ENCODE measurements at regions not wholly inside any gene's neighbourhood (a gene's known extent, or its start where the extent isn't known, plus 50 kb on each side); places are given as distances from the start of the nearest gene placed in this dataset.
"Not testable (repeated sequence)": the region's sequence is repeated elsewhere in the genome, so short reads cannot be mapped to it uniquely, and the experiment has no call there.

DNA sequence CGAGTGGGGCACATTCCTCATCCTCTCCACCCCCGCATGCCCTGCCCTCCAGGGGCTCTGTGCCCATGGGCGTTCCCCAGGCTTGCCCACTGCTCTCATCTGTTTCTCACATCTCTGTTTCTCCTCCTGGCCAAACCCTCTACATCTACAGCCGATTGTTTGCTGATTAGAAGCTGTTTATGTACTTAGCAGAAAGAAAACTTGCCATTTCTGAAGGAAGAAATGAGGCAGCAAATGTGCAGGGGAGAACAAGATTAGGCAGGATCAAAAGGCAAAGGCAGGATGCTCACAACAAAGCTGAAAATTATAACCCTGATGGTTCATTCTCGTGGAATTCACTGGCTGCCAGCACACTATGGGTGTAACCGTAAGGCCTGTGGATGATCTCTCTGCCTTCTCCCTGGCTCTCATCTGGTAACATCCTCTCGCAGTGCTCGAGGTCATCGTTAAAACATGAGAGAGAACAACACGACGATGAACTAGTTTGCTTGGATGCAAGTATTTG, 111.6 kb upstream of the KLF14 start:
- no peak for DNase-seq (ENCODE audit: low read depth, low spot score)

DNA sequence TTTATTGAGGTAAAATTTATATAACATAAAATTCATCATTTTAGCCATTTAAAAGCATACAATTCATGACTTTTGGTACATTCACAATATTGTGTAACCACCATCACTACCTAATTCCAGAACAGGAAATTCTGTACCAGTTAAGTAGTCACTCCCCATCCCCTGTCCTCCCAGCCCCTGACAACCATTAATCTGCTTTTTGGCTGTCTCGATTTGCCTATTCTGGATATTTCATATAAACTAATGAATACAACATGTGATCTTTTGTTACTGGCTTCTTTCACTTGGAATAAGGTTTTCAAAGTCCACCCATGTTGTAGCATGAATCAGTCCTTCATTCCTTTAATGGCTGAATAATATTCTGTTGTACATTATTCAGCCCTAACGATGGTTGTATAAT, 115.6 kb upstream of the KLF14 start:
- DNase-seq (ENCODE audit: low read depth, low spot score), result no peak

DNA sequence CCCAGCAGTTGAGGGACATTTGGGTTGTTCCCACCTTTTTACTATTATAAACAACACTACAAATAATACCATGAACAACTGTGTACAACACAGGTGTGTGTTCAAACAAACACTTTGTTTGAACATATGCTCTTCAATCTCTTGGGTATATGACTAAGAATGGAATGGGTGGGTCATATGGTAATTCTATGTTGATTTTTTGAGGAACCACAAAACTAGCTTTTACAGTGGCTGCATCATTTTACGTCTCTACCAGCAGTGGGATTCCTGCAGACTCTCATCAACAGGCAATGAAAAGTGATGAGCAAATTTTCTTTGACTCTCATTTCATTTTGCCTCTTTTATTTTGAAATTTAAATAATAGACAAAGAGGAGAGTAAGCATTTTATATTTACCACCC, 116.9 kb upstream of the KLF14 start:
- no peak for DNase-seq (ENCODE audit: low read depth, low spot score)

DNA sequence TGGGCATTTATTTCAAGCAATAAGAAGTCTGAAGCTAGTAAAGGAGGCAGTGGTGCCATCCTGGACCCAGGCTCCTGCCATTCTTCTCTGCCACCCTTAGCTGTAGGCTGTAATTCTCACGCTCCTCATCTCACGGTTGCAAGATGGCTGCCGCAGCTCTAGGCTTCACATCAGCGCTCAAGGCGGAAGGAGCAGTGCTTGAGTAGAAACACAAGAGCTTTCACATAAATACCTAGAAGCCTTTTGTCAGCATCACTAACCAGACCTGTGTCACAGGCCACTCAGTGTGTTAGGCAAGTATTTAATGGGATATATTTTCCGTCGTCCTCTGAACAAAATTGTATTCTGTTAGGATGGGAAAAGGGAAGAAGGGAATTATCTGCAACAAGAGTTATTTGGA, 118.9 kb upstream of the KLF14 start:
- no peak for DNase-seq (ENCODE audit: low read depth, low spot score)

DNA sequence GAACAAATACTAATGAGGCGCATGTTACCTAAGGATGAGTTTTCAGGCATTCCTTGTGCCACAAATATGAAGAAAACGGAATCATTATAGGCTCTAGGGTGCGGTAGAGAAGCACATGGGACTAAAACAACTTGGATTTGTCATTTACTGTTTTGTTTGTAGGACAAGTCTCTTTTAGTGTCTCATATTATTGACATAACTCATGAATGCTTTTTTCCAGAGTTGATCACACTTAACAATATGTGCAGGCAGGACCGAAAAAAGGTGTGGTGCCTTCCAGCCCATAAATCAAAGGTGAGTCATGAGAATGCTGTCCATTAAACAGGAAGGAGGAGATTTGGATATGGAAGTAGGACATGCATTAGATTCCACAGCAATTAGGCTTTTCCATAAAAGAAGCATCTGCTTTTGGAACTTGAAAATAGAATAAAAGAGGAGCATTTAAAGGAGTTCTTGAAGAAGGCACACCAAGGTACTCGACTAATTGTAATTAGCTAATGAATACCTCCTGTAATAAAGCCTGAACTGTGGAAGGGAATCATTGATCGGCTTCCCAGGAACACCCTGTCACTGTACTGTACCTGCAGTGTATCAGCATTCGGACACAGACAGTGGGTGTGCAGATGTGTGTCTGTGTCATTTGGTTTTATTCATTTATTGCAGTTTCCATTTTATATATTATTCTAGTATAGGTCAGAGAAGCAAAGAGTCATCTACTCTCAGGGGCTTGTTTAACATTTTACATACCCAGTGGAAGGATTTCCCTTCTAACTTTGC, 119.7 kb upstream of the KLF14 start:
- DNase-seq (ENCODE audit: low read depth, low spot score), result no peak

DNA sequence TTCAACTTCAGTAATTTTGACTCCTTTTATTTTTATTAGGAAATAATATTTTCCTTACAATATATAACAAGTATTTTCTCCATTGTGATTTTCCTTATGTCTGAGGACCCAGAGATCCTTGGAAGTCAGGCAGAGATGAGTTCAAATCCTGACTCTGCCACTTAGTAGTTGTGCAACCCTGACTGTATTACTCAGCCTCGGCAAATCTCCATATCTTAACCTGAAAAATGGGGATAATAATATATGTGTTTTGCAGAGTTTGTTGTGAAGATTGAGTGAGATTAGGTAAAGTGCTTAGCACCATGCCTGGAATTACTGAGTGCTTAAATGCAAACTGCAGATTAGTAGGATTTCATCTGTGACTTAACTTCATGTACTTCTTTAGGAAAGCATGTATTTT, 120.5 kb upstream of the KLF14 start:
- no peak for DNase-seq (ENCODE audit: low read depth, low spot score)

DNA sequence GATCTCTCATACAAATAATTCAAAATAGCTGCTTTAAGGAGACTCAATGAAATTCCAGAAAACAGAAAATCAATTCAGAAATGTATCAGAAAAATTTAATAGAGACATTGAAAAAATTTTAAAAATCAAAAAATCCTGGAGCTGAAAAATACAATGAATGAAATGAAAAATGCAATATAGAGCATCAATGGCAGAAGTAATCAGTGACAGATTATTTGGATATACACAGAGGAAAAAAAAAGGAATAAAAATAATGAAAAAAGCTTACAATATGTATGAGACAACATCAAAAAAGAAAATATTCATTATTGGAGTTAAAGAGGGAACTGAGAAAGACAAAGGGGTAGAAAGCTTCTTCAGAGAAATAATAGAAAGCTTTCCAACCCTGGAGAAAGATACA, 122.9 kb upstream of the KLF14 start:
- no peak for DNase-seq (ENCODE audit: low read depth, low spot score)

DNA sequence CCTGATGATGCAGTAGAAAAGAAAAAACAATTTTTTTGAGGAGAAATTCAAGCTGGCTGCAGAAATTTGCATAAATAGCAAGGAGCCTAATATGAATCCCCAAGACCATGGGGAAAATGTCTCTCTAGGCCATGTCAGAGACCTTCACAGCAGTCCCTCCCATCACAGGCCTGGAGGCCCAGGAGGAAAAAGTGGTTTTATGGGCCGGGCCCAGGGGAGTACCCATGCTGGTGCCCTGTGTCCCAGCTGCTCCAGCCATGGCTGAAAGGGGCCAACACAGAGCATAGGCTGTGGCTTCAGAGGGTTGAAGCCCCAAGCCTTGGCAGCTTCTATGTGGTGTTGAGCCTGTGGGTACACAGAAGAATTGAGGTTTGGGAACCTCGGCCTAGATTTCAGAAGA, 126.8 kb upstream of the KLF14 start:
- not testable (repeated sequence) for DNase-seq (ENCODE audit: low read depth, low spot score)

DNA sequence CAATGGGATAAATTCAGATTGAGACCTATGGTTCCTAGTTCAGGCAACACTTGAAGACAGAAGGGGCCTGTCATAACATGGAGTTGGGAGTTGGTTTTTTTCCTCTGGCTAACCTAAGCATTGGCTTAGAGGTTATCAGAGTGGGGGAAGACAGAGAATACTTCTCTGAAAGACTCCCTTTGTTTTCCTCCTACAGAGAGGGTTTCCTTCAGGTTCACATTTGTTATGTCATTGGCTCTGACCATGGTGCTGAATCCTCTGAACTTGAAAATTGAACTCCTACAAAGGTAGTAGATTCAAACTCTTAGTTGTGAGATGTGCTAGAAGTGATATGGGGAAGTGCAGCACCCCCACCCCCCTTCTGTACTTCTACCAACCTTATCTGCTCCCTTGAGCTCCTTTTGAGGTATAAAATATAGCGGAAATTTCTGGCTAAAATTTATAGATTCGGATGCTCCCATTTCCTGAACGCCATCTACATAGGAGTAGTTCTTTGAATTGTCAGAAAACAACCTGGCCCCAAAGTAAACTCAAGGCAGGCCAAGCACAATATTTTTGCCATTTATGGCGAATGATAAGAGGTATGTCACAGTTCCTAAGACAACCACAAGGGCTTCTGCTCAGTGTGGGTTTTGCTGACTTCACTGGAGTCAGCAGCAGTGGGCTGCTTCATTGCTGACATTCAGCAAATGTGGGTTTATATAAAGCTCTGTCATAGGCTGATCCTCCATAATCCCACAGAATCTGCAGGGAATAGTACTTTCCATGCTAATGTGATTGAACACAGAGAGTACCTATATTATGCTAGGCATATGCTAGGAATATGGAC, 131.6 kb upstream of the KLF14 start:
- DNase-seq (ENCODE audit: low read depth, low spot score), result no peak

DNA sequence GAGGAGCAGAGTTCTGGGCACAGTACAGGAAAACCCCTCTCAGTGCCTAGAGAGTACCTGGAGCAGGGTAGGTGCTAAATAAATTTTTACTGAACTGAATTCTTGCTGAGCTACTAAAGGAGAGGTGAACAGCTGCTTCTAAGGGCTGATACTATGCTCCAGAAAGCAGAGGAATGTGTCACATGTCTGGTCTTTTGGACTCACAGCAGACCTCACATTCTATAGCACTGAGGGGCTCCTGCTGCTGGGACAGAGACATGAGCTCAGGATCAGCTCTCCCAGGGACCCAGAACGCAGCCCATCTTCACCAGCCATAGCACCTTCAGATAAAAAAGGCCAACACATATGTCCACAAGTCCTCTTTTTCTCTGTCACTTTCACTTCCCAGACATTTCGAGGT, 133.0 kb upstream of the KLF14 start:
- no peak for DNase-seq (ENCODE audit: low read depth, low spot score)

DNA sequence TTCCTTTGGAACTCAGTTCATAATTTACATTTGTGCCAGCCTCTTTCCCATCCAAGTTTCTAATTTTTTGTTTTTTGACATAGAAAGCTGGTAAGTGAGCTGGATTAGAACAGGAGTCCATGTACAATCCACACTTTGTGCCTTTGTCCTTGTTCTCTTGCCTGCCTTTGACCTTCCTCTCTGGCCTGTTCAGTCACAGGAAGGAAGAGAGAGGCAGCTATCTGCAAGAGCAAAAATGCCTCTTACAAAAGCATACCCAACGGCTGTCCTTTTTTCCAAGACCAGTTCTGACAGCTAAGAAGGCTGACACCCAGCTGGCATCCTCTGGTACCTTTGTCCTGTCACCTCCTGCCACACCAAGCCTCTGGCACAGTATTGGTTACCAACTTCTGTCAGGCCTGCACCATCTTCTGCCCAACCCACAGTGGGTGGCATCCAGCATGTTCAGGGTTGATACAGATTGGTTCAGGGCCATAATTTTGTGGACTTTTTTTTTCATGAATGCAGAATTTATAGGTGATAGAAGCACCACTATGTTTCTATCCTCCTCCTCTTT, 133.7 kb upstream of the KLF14 start:
- DNase-seq (ENCODE audit: low read depth, low spot score), result no peak

DNA sequence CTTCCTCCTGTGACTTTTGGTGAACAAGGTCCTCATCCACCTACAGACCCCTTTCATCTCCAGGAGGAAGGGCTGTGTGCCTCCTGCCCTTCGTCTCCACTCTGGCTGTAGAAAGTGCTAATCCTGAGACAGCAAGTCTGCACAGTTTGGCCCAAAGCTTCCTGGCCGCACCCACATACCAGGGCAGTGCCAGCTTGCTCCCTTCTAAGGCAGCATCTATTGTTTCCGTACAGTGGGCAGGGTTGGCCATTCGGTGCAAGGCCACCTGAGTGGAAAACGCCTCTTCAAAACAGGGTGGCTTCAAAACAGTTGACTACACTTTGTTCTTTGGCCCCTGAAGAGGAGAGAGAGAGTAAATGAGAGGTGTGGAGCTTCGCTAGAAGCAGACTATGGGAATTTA, 134.1 kb upstream of the KLF14 start:
- no peak for DNase-seq (ENCODE audit: low read depth, low spot score)

DNA sequence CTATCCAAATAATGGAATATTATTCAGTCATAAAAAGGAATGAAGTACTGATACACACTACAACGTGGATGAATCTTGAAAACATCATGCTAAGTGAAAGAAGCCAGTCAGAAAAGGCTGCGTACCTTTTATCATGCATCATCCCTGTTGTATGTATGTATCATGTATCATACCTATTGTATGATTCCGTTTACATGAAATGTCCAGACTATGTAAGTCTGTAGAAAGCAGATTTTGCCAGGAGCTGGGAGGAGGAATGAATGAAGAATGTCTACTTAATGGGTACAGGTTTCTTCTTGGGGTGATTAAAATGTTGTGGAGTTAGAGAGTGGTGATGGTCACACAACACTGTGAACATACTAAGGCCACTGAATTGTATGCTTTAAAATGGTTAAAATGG, 135.9 kb upstream of the KLF14 start:
- DNase-seq (ENCODE audit: low read depth, low spot score), result no peak

DNA sequence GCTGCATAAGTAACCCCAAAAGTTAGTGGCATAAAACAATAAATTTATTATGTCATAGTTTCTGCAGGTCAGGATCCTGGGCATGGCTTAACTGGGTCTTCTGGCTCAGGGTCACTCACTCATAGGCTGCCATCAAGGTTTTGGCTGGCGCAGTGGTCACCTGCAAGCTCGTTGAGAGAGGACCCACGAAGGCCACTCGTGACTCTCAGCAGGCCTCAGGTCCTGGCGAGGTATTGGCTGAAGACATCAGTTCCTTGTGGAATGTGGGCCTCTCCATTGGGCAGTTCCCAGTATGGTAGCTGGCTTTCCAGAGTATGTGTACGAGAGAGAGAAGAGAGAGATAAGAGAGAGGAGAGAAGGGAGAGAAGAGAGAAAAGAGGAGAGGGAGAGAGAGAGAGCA, 138.3 kb upstream of the KLF14 start:
- DNase-seq (ENCODE audit: low read depth, low spot score), result no peak

DNA sequence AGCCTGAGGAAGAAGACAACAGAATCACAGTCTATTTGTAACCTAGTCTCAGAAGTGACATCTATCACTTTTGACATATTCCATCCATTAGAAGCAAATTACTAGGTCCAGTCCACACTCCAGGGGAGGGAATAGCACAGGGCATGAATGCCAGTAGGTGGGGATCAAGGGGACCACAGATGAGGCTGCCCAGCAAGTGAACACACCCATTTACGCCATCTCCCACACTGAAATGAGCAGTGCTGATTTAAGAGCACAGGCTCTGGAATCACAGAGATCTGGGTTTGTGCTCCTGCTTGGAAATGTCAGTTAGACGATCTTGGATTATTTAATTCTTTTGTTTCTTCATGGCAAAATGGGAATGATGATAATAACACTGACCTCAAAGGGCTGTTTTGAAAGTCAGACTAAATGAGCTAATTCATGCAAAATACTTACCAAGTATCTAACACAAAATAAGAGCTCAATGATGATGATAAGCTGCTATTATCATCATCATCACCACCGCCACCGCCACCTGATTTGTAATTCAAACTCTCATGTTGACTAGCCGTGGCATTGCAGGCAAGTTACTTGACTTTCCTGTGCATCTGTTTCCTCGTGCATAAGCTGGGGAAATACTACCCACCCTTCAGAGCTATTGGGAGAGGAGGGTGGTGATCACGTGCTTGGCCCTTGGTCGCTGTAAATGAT, 138.9 kb upstream of the KLF14 start:
- DNase-seq (ENCODE audit: low read depth, low spot score), result no peak

DNA sequence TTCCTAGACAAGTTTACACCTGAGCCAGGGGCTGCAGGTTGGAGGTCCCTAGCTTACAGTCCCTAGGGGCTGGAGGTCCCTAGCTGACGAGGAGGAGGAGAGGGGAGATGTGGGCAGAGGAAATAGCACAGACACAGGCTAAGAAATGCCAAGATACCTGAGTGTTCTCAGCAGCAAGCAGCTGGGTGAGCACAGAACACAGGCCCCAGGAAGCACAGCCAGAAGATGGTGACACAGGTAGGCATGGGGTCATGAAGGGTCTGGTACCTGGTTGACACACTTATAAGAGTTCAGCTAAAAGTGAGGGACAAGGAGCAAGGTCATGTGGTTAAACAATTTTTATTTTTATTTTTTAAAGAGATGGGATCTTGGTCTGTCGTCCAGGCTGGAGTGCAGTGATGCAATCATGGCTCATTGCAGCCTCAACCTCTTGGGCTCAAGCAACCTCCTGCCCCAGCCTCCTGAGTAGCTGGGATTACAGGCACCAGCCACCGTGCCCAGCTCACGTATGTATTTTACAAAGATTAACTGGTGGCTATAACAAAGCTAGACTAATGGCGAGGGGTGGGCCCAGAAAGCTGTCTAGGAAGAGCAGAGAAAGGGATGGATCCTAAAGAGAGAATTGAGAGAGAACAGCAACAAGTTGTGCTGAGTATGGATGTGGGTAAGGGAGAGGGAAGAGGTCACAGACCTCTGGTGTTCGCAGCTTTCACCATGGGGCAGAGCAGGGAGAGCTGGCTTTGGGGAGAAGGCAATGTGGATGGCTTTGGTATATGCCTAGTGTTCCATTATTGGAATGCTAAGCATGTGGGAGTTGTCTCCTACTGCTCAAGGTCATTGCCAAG, 140.3 kb upstream of the KLF14 start:
- no peak for DNase-seq (ENCODE audit: low read depth, low spot score)

DNA sequence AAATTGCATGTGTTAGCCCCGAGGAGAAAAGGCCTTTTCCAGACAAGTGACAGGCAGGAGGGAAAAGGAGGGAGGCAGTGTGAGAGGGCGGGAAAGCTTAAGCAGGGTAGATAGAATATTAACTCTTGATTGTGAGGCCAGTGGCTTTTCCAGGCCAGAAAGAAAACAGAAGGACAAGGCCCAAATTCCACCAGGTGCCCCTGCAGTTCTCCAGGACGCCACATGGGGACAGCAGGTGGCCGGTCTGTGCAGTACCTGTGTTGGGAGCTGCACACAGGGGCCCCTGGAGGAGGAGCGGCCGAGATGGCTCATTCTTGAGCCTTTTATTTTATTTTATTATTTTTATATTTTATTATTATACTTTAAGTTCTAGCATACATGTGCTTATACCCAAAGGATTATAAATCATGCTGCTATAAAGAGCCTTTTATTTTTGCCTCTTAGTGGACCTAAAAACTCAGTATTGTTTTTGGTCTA, 141.3 kb upstream of the KLF14 start:
- DNase-seq (ENCODE audit: low read depth, low spot score), result peak; percentile 79

DNA sequence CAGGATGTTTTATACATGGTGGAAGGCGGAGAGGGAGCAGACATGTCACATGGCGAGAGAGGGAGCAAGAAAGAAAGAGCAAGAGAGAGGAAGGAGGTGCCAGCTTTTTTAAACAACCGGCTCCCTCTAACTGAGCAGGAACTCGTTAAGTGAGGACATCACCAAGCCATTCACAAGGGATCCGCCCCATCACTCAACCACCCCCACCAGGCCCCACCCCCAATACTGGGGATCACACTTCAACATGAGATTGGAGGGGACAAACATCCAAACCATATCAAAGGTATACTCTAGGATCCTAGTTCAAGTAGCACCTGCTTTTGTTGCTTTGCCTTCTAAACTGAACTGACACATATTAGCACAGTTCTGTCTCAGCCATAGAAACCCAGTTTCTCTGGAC, 141.9 kb upstream of the KLF14 start:
- no peak for DNase-seq (ENCODE audit: low read depth, low spot score)

DNA sequence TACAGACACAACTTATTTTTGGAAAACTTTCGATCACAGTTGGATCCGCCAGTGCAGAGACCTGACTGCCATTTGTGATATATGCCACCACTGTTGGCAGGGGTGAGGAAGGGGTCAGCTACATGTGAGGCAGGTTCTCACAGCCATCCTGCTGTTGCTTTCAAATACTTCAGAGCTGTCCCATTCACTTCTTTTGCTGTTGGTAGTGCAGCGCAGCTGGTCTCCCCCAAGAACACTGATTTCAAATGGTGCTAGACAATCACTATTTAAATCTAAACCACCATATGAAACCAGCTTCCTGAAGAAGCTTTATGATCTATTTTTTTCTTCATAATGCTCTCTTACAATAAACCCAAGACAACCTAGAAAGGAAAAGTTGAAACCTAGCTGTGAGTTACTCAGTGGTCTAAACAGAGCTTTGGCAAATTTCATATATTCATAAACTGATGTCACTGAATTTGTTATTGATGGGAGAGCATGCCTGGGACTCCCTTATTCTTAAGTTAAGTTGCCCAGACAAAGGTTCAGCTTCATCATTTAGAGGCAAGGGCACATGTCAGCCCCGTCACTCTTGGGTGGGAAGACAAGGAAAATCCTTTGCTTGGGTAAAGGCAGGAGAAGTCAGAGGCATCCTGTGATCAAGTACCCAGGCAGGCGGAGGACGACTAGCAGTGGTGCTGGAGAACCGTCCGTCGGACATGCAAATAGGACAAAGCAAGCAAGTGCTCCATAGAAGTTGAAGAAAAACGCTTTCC, 143.4 kb upstream of the KLF14 start:
- no peak for DNase-seq (ENCODE audit: low read depth, low spot score)

DNA sequence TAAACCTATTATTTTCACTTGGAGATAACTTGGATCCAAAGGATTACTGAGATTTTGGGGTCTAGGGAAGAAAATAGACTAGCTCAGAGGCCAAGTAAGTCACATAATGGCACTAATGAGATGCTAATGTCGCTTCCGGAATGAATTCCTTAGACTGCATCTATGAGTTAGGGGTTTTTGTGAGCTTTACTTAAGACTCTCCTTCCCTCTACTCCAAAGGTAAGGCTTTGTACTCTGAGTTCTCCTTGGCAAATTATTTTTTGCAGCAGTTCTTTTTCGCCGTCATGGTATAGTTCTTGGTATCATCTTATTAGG, 143.9 kb upstream of the KLF14 start:
- DNase-seq (ENCODE audit: low read depth, low spot score), result no peak

All from ELF-1 (cell line).